Panc1 (cell line): ENCODE measurements at regions not wholly inside any gene's neighbourhood (a gene's known extent, or its start where the extent isn't known, plus 50 kb on each side); places are given as distances from the start of the nearest gene placed in this dataset.
"Not testable (repeated sequence)": the region's sequence is repeated elsewhere in the genome, so short reads cannot be mapped to it uniquely, and the experiment has no call there.

Source experiments
- ATAC-seq: fragments of 200-7000 bp; cut with Tn5 transposase; 2 replicates; pipeline ENCODE4 v1.9.1; 2020; ENCODE audit warnings: mild to moderate bottlenecking, moderate library complexity
- BruUV-seq: library from RNA; stranded (reverse); fragments of 400-500 nt; replicated peaks from 2 replicates; lab custom pipeline; 2021; lab: Mats Ljungman, UMichigan
- CTCF ChIA-PET: fragments of 300-600 bp; sonication (Branson Sonifier 250); formaldehyde crosslinking; loops from one replicate; lab custom pipeline; 2022; ENCODE audit warnings: antibody characterized with exemption; lab: Charles Lee
- POLR2A ChIA-PET: fragments of 300-600 bp; sonication (Branson Sonifier 250); formaldehyde crosslinking; loops from one replicate; lab custom pipeline; 2022; ENCODE audit warnings: antibody characterized with exemption; lab: Charles Lee
- DNase-seq: peaks from one replicate; pipeline ENCODE4 v3.0.0-alpha.2; 2010; ENCODE audit warnings: low read depth, low spot score
- H3K27ac ChIP-seq: 2 replicates; pipeline ENCODE4 v1.5.1; 2011; ENCODE audit warnings: mild to moderate bottlenecking, low read length, inconsistent platforms
- H3K27me3 ChIP-seq: fragments of 200-500 bp; sonication (Bioruptor generic); 2 replicates; pipeline ENCODE4 v1.6.0; 2014; ENCODE audit warnings: low read length, inconsistent platforms; ENCODE audit not compliant: control insufficient read depth, insufficient read depth
- H3K36me3 ChIP-seq: fragments of 200-500 bp; sonication (Bioruptor generic); 2 replicates; pipeline ENCODE4 v1.5.1; 2014; ENCODE audit warnings: inconsistent platforms, mild to moderate bottlenecking, low read length, moderate library complexity; ENCODE audit not compliant: control insufficient read depth, insufficient read depth
- H3K4me1 ChIP-seq: 2 replicates; pipeline ENCODE4 v1.5.1; 2011; ENCODE audit warnings: inconsistent platforms, mild to moderate bottlenecking, low read length, moderate library complexity; ENCODE audit not compliant: control insufficient read depth, insufficient read depth
- H3K4me3 ChIP-seq, 2 experiments: 2 replicates each; pipeline ENCODE4 v1.5.1; 2011 to 2012; ENCODE audit warnings: low read depth in 2 of 2, low read length in 2 of 2, mild to moderate bottlenecking in 2 of 2, inconsistent platforms in 1 of 2, moderate library complexity in 1 of 2
- H3K9me3 ChIP-seq: fragments of 200-500 bp; sonication (Bioruptor generic); 2 replicates; pipeline ENCODE4 v1.5.1; 2014; ENCODE audit warnings: low read depth, mild to moderate bottlenecking, inconsistent platforms, low read length, moderate library complexity; ENCODE audit not compliant: control insufficient read depth, insufficient read depth
- POLR2AphosphoS5 ChIP-seq: IDR thresholded peaks from 2 replicates; pipeline ENCODE4 v1.6.1; 2012; ENCODE audit warnings: mild to moderate bottlenecking, low read depth, low read length, moderate library complexity
- SIN3A ChIP-seq: IDR thresholded peaks from 2 replicates; pipeline ENCODE4 v1.6.1; 2012; ENCODE audit warnings: low read depth, mild to moderate bottlenecking, low read length, moderate library complexity, borderline replicate concordance; ENCODE audit not compliant: insufficient read depth
- TCF7L2 ChIP-seq: IDR thresholded peaks from 2 replicates; pipeline ENCODE4 v1.6.1; 2011; ENCODE audit warnings: mild to moderate bottlenecking, low read depth, low read length, inconsistent platforms
- in situ Hi-C: cut with HindIII; loops from 2 replicates; pipeline ENCODE4 v1.10.0; 2016; ENCODE audit warnings: low sequenced_read_pairs, low pct_unique_long_range_greater_than_20kb
- intact Hi-C: fragments of 100-400 bp; cut with micrococcal nuclease; formaldehyde crosslinking; loops from one replicate; pipeline ENCODE4 v1.10.0; 2022; ENCODE audit not compliant: unreplicated experiment
- TF ChIP-seq, protein P1 (sequence below), 2 experiments: IDR thresholded peaks; 2 replicates each; pipeline ENCODE4 v1.6.1; 2011 to 2012; ENCODE audit warnings: low read depth in 2 of 2, control low read depth in 1 of 2, low read length in 1 of 2, mild to moderate bottlenecking in 1 of 2, moderate library complexity in 1 of 2; ENCODE audit not compliant: insufficient read depth in 1 of 2
- TF ChIP-seq, protein P2 (sequence below): fragments of 450-650 bp; IDR thresholded peaks from 2 replicates; pipeline ENCODE4 v1.5.1; 2017; ENCODE audit warnings: mild to moderate bottlenecking

DNA sequence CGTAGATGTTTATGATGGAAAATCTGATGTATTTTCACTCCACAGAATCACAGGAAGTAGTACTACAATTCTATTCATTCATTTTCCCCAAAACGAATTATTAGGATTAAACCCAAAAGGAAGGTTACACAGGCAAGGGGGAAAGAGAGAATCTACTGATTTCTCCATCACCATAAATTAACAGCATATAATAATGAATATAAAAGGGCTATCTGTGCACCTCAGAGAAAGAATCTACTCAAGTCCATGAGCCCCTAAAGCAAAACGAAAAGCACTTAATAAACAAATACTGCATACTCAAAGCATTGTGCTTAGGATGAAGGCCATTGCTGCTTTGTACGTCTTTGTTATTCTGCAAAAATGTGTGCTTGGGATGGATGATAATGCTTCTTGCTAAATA lies 740.5 kb upstream of the SEMA6A start:
- Histone ChIP-seq H3K36me3 (no peaks in the 10 kb centered on the region), H3K4me3 (no peak overlapping the region), H3K27ac (no peak overlapping the region), H3K4me1 (no peaks in the 10 kb centered on the region), H3K27me3 (no peaks in the 10 kb centered on the region), H3K9me3 (no peaks in the 10 kb centered on the region)
- TF ChIP-seq, protein P1, sequence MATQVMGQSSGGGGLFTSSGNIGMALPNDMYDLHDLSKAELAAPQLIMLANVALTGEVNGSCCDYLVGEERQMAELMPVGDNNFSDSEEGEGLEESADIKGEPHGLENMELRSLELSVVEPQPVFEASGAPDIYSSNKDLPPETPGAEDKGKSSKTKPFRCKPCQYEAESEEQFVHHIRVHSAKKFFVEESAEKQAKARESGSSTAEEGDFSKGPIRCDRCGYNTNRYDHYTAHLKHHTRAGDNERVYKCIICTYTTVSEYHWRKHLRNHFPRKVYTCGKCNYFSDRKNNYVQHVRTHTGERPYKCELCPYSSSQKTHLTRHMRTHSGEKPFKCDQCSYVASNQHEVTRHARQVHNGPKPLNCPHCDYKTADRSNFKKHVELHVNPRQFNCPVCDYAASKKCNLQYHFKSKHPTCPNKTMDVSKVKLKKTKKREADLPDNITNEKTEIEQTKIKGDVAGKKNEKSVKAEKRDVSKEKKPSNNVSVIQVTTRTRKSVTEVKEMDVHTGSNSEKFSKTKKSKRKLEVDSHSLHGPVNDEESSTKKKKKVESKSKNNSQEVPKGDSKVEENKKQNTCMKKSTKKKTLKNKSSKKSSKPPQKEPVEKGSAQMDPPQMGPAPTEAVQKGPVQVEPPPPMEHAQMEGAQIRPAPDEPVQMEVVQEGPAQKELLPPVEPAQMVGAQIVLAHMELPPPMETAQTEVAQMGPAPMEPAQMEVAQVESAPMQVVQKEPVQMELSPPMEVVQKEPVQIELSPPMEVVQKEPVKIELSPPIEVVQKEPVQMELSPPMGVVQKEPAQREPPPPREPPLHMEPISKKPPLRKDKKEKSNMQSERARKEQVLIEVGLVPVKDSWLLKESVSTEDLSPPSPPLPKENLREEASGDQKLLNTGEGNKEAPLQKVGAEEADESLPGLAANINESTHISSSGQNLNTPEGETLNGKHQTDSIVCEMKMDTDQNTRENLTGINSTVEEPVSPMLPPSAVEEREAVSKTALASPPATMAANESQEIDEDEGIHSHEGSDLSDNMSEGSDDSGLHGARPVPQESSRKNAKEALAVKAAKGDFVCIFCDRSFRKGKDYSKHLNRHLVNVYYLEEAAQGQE (IDR thresholded peaks at IDR 0.05; ENCODE audit: insufficient read depth in 1 of 2, low read depth in 2 of 2, low read length in 1 of 2) = no peak
- no peak for TF ChIP-seq POLR2AphosphoS5
- no peak for TF ChIP-seq TCF7L2
- TF ChIP-seq, protein P2, sequence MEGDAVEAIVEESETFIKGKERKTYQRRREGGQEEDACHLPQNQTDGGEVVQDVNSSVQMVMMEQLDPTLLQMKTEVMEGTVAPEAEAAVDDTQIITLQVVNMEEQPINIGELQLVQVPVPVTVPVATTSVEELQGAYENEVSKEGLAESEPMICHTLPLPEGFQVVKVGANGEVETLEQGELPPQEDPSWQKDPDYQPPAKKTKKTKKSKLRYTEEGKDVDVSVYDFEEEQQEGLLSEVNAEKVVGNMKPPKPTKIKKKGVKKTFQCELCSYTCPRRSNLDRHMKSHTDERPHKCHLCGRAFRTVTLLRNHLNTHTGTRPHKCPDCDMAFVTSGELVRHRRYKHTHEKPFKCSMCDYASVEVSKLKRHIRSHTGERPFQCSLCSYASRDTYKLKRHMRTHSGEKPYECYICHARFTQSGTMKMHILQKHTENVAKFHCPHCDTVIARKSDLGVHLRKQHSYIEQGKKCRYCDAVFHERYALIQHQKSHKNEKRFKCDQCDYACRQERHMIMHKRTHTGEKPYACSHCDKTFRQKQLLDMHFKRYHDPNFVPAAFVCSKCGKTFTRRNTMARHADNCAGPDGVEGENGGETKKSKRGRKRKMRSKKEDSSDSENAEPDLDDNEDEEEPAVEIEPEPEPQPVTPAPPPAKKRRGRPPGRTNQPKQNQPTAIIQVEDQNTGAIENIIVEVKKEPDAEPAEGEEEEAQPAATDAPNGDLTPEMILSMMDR = no peak
- no peak for TF ChIP-seq SIN3A
- DNase-seq (no peak), ATAC-seq (no peak)
- intact Hi-C loops = no loop called here
- BruUV-seq = no TSS peak
- ChIA-PET CTCF (no interaction called here), POLR2A (no interaction called here)
- in situ Hi-C loops = no loop called here

DNA sequence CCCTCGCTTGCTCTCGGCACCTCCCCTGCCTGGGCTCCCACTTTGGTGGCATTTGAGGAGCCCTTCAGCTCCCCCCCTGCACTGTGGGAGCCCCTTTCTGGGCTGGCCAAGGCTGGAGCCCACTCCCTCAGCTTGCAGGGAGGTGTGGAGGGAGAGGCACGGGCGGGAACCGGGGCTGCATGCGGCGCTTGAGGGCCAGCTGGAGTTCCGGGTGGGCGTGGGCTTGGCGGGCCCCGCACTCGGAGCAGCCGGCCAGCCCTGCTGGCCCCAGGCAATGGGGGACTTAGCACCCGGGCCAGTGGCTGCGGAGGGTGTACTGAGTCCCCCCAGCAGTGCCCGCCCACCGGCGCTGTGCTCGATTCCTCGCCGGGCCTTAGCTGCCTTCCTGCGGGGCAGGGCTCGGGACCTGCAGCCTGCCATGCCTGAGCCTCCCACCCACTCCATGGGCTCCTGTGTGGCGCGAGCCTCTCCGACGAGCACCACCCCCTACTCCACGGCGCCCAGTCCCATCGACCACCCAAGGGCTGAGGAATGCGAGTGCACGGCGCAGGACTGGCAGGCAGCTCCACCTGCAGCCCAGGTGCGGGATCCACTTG lies 730.0 kb upstream of the SEMA6A start:
- H3K27me3 ChIP-seq, BruUV-seq, H3K9me3 ChIP-seq, H3K4me1 ChIP-seq, POLR2A ChIA-PET, H3K4me3 ChIP-seq, intact Hi-C loops, DNase-seq, CTCF ChIA-PET, in situ Hi-C loops, H3K27ac ChIP-seq, ATAC-seq, H3K36me3 ChIP-seq: not testable (repeated sequence)

DNA sequence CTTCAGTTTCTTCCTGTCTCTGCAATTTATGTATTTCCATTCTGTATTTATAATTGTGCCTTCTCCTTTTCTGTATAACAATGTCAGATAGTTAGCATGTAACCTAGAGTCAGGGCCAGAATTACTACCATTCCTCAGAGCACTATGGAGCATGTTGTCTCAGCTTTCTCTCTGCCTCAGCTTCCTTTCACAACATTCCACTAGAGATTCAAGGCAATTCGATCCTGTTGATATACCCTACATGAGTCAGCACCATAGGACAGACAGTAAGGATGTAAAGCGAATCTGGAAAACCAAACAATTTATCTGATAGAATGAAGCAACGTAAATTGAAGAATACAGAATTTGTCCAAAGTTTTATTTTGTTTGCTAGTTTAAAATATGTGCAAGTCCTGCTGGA lies 728.3 kb upstream of the SEMA6A start:
- H3K36me3 ChIP-seq = no peaks in the 10 kb centered on the region
- H3K27ac ChIP-seq = no peak overlapping the region
- ChIA-PET POLR2A (no interaction called here), CTCF (no interaction called here)
- BruUV-seq = no TSS peak
- H3K27me3 ChIP-seq = no peaks in the 10 kb centered on the region
- intact Hi-C loops (no loop called here), in situ Hi-C loops (no loop called here)
- no peak overlapping the region for H3K4me3 ChIP-seq
- no peaks in the 10 kb centered on the region for H3K4me1 ChIP-seq
- ATAC-seq = no peak
- DNase-seq = no peak
- no peak for TF ChIP-seq POLR2AphosphoS5
- no peaks in the 10 kb centered on the region for H3K9me3 ChIP-seq
